ENCODE measurements at regions not wholly inside any gene's neighbourhood (a gene's known extent, or its start where the extent isn't known, plus 50 kb on each side); places are given as distances from the start of the nearest gene placed in this dataset.
"Not testable (repeated sequence)": the region's sequence is repeated elsewhere in the genome, so short reads cannot be mapped to it uniquely, and the experiment has no call there.

GRCh38 chr9:6099346-6099745 is 83.9 kb upstream of the RANBP6 start:
- not testable (repeated sequence) for TF ChIP-seq EZH2 (IDR thresholded peaks at IDR 0.05; ENCODE audit: insufficient read depth, low read length); CTCF (IDR thresholded peaks at IDR 0.05; ENCODE audit: insufficient read depth, low read depth, low read length)
